Gastroesophageal sphincter (tissue), 3 donors: ENCODE measurements at regions not wholly inside any gene's neighbourhood (a gene's known extent, or its start where the extent isn't known, plus 50 kb on each side); places are given as distances from the start of the nearest gene placed in this dataset.

Source experiments
- POLR2A ChIP-seq, 2 donors: fragments of 450-650 bp; IDR thresholded peaks; one replicate each; pipeline ENCODE4 v1.6.1; 2017; ENCODE audit warnings: antibody characterized with exemption in 2 of 2, mild to moderate bottlenecking in 2 of 2, moderate library complexity in 1 of 2
- TF ChIP-seq, protein P1 (sequence below), 4 experiments: fragments of 200-600 bp in 2 of 4; fragments of 450-650 bp in 2 of 4; sonication (generic) in 1 of 4; IDR thresholded peaks; one replicate each; pipeline ENCODE4 v1.5.1; 2017 to 2019; ENCODE audit warnings: antibody characterized with exemption in 4 of 4, mild to moderate bottlenecking in 2 of 4, moderate library complexity in 2 of 4

- TF ChIP-seq, protein P1, sequence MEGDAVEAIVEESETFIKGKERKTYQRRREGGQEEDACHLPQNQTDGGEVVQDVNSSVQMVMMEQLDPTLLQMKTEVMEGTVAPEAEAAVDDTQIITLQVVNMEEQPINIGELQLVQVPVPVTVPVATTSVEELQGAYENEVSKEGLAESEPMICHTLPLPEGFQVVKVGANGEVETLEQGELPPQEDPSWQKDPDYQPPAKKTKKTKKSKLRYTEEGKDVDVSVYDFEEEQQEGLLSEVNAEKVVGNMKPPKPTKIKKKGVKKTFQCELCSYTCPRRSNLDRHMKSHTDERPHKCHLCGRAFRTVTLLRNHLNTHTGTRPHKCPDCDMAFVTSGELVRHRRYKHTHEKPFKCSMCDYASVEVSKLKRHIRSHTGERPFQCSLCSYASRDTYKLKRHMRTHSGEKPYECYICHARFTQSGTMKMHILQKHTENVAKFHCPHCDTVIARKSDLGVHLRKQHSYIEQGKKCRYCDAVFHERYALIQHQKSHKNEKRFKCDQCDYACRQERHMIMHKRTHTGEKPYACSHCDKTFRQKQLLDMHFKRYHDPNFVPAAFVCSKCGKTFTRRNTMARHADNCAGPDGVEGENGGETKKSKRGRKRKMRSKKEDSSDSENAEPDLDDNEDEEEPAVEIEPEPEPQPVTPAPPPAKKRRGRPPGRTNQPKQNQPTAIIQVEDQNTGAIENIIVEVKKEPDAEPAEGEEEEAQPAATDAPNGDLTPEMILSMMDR (IDR thresholded peaks at IDR 0.05), result no peak
- no peak for TF ChIP-seq POLR2A (IDR thresholded peaks at IDR 0.05)
These were observed 246.8 kb upstream of the PRDM9 start for GRCh38 chr5:23260621-23261020.
